WTC11 (cell line): ENCODE measurements at regions not wholly inside any gene's neighbourhood (a gene's known extent, or its start where the extent isn't known, plus 50 kb on each side); places are given as distances from the start of the nearest gene placed in this dataset.

ENCODE experiments used
- ATAC-seq: fragments of 200-7000 bp; cut with Tn5 transposase; 2 replicates; pipeline ENCODE4 v1.10.0; 2021; ENCODE audit warnings: mild to moderate bottlenecking, moderate library complexity
- CTCF ChIA-PET: fragments of 300-600 bp; sonication (Branson Sonifier 250); formaldehyde crosslinking; loops from one replicate; lab custom pipeline; 2021; ENCODE audit warnings: antibody characterized with exemption; lab: Charles Lee
- POLR2A ChIA-PET: fragments of 350-600 bp; sonication (Branson Sonifier 250); formaldehyde crosslinking; loops from one replicate; lab custom pipeline; 2021; ENCODE audit warnings: antibody characterized with exemption; lab: Charles Lee
- DNase-seq: peaks from one replicate; pipeline ENCODE4 v3.0.0; 2021; ENCODE audit warnings: low spot score
- H3K27ac Mint-ChIP-seq: 2 replicates; pipeline ENCODE4 v1.8.0; 2021; ENCODE audit warnings: mixed read lengths
- H3K27me3 Mint-ChIP-seq: 2 replicates; pipeline ENCODE4 v1.8.0; 2021; ENCODE audit warnings: low read depth, mild to moderate bottlenecking, moderate library complexity, mixed read lengths
- H3K36me3 Mint-ChIP-seq: 2 replicates; pipeline ENCODE4 v1.8.0; 2021; ENCODE audit warnings: mixed read lengths
- H3K4me1 Mint-ChIP-seq: 2 replicates; pipeline ENCODE4 v1.8.0; 2022; ENCODE audit warnings: mixed read lengths
- H3K4me3 Mint-ChIP-seq: 2 replicates; pipeline ENCODE4 v1.8.0; 2021; ENCODE audit warnings: mild to moderate bottlenecking, moderate library complexity, mixed read lengths
- H3K9me3 Mint-ChIP-seq: 2 replicates; pipeline ENCODE4 v1.8.0; 2021; ENCODE audit warnings: mixed read lengths
- AFF4 ChIP-seq: sonication (generic); formaldehyde crosslinking; IDR thresholded peaks from 2 replicates; pipeline ENCODE4 v1.8.1; 2023; ENCODE audit warnings: mild to moderate bottlenecking, missing genetic modification reagents, borderline replicate concordance
- ARID4B ChIP-seq: sonication (generic); formaldehyde crosslinking; IDR thresholded peaks from 2 replicates; pipeline ENCODE4 v1.8.0; 2023; ENCODE audit warnings: missing genetic modification reagents, mild to moderate bottlenecking, borderline replicate concordance
- CBFB ChIP-seq: sonication (generic); formaldehyde crosslinking; IDR thresholded peaks from 2 replicates; pipeline ENCODE4 v1.8.1; 2022; ENCODE audit warnings: mild to moderate bottlenecking, low read depth, missing genetic modification reagents
- E2F1 ChIP-seq: sonication (generic); formaldehyde crosslinking; IDR thresholded peaks from 2 replicates; pipeline ENCODE4 v1.8.0; 2022; ENCODE audit warnings: mild to moderate bottlenecking, missing genetic modification reagents
- E2F4 ChIP-seq: sonication (generic); formaldehyde crosslinking; IDR thresholded peaks from 2 replicates; pipeline ENCODE4 v1.8.1; 2022; ENCODE audit warnings: low read depth, mild to moderate bottlenecking, moderate library complexity, missing genetic modification reagents, borderline replicate concordance
- ESRRA ChIP-seq: sonication (generic); formaldehyde crosslinking; IDR thresholded peaks from 2 replicates; pipeline ENCODE4 v1.8.1; 2022; ENCODE audit warnings: mild to moderate bottlenecking, missing genetic modification reagents, borderline replicate concordance
- FOXJ3 ChIP-seq: sonication (generic); formaldehyde crosslinking; IDR thresholded peaks from 2 replicates; pipeline ENCODE4 v1.9.0; 2021; ENCODE audit warnings: missing genetic modification reagents, mild to moderate bottlenecking, borderline replicate concordance
- GTF2I ChIP-seq: fragments of 250-450 bp; sonication (Bioruptor Pico); conservative IDR thresholded peaks from 2 replicates; pipeline ENCODE4 v1.4.0; 2021; ENCODE audit warnings: mild to moderate bottlenecking
- JAZF1 ChIP-seq: fragments of 250-450 bp; sonication (Bioruptor Pico); IDR thresholded peaks from 2 replicates; pipeline ENCODE4 v1.9.0; 2021; ENCODE audit warnings: moderate library complexity, mild to moderate bottlenecking, inconsistent platforms
- KAT7 ChIP-seq: sonication (generic); formaldehyde crosslinking; IDR thresholded peaks from 2 replicates; pipeline ENCODE4 v1.8.1; 2023; ENCODE audit warnings: missing genetic modification reagents, mild to moderate bottlenecking, borderline replicate concordance
- MLX ChIP-seq: sonication (generic); formaldehyde crosslinking; IDR thresholded peaks from 2 replicates; pipeline ENCODE4 v1.8.1; 2023; ENCODE audit warnings: mild to moderate bottlenecking, missing genetic modification reagents, moderate library complexity
- NFATC4 ChIP-seq: fragments of 250-450 bp; sonication (Bioruptor Pico); IDR thresholded peaks from 2 replicates; pipeline ENCODE4 v1.9.0; 2021; ENCODE audit warnings: mild to moderate bottlenecking
- PRRX2 ChIP-seq: fragments of 250-450 bp; sonication (Bioruptor Pico); IDR thresholded peaks from 2 replicates; pipeline ENCODE4 v1.8.0; 2021; ENCODE audit warnings: mild to moderate bottlenecking
- SMAD4 ChIP-seq: sonication (generic); formaldehyde crosslinking; IDR thresholded peaks from 2 replicates; pipeline ENCODE4 v1.8.0; 2022; ENCODE audit warnings: mild to moderate bottlenecking, missing genetic modification reagents
- ZBTB21 ChIP-seq: sonication (generic); formaldehyde crosslinking; IDR thresholded peaks from 2 replicates; pipeline ENCODE4 v1.8.1; 2023; ENCODE audit warnings: mild to moderate bottlenecking, missing genetic modification reagents, borderline replicate concordance
- ZNF263 ChIP-seq: sonication (generic); formaldehyde crosslinking; IDR thresholded peaks from 2 replicates; pipeline ENCODE4 v1.8.1; 2022; ENCODE audit warnings: low read depth, mild to moderate bottlenecking, moderate library complexity, missing genetic modification reagents
- ZNF425 ChIP-seq: fragments of 250-450 bp; sonication (Bioruptor Pico); conservative IDR thresholded peaks from 2 replicates; pipeline ENCODE4 v1.9.0; 2021; ENCODE audit warnings: mild to moderate bottlenecking
- ZSCAN18 ChIP-seq: fragments of 250-450 bp; sonication (Bioruptor Pico); IDR thresholded peaks from 2 replicates; pipeline ENCODE4 v2.1.2; 2022; ENCODE audit warnings: mild to moderate bottlenecking, moderate library complexity

GRCh38 chr11:69218946-69219720, 63.4 kb downstream of the SMIM38 start:
- Mint-ChIP-seq H3K4me1 (no peaks in the 10 kb centered on the region), H3K36me3 (no peaks in the 10 kb centered on the region), H3K27ac (no peak overlapping the region), H3K4me3 (no peak overlapping the region), H3K9me3 (peaks cover 7% of the 10 kb centered on the region), H3K27me3 (no peaks in the 10 kb centered on the region)
- DNase-seq (no peak), ATAC-seq (no peak)
- TF ChIP-seq ESRRA (no peak), E2F1 (CRISPR knock-in tag) (no peak), PRRX2 (CRISPR knock-in tag) (no peak), KAT7 (CRISPR knock-in tag) (no peak), SMAD4 (CRISPR knock-in tag) (no peak), FOXJ3 (CRISPR knock-in tag) (no peak), ARID4B (CRISPR knock-in tag) (no peak), ZSCAN18 (no peak), MLX (no peak), ZNF425 (CRISPR knock-in tag) (no peak), ZNF263 (no peak), GTF2I (CRISPR knock-in tag) (no peak), NFATC4 (CRISPR knock-in tag) (no peak)
- POLR2A ChIA-PET = no interaction called here
- CTCF ChIA-PET = interaction anchor here (2.3 kb wide), 1 partner anchor 88 kb away, joined by 10 read pairs; no protein-coding TSS in a partner anchor

- POLR2A ChIA-PET = no interaction called here
- Mint-ChIP-seq H3K4me1 (no peaks in the 10 kb centered on the region), H3K27ac (no peak overlapping the region), H3K36me3 (no peaks in the 10 kb centered on the region), H3K27me3 (no peaks in the 10 kb centered on the region), H3K4me3 (no peak overlapping the region), H3K9me3 (no peaks in the 10 kb centered on the region)
- TF ChIP-seq JAZF1 (CRISPR knock-in tag) (no peak), CBFB (CRISPR knock-in tag) (no peak), E2F4 (CRISPR knock-in tag) (no peak), ZBTB21 (no peak), AFF4 (CRISPR knock-in tag) (no peak)
- ATAC-seq = no peak
- CTCF ChIA-PET = interaction anchor here (0.9 to 2.3 kb wide), 2 partner anchors 88 to 119 kb away, joined by 3 to 10 read pairs; no protein-coding TSS in a partner anchor
- DNase-seq = peak; percentile 4
Measured at GRCh38 chr11:69219991-69220390, 64.3 kb downstream of the SMIM38 start.
